ENCODE measurements at regions not wholly inside any gene's neighbourhood (a gene's known extent, or its start where the extent isn't known, plus 50 kb on each side); places are given as distances from the start of the nearest gene placed in this dataset.

GRCh38 chr5:103849934-103850333 is 287.3 kb upstream of the NUDT12 start:
- TF ChIP-seq CTCF (IDR thresholded peaks at IDR 0.05; ENCODE audit: extremely low read depth, missing control alignments), result no peak
- no peak for DNase-seq (ENCODE audit: low spot score)

DNA sequence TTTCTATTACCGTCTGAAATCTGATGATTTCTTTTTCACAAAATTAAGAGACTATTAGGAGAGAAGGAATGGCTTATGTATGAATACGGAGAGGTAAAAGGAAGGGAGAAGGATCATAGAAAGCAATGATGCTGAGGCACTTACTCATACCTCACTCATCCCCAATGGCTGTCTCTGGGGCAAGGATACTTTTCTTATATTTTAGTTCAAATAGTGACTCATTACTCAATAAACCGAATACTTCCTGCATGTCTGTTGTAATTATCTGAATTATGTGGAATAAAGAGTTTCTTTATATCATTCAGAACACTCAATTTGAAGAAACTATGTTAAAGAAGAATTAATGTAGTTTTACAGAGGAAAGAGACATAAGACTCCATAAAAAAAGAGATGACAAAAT is 284.5 kb upstream of the NUDT12 start:
- no peak for TF ChIP-seq CTCF (IDR thresholded peaks at IDR 0.05; ENCODE audit: extremely low read depth, missing control alignments)
- no peak for DNase-seq (ENCODE audit: low spot score)

DNA sequence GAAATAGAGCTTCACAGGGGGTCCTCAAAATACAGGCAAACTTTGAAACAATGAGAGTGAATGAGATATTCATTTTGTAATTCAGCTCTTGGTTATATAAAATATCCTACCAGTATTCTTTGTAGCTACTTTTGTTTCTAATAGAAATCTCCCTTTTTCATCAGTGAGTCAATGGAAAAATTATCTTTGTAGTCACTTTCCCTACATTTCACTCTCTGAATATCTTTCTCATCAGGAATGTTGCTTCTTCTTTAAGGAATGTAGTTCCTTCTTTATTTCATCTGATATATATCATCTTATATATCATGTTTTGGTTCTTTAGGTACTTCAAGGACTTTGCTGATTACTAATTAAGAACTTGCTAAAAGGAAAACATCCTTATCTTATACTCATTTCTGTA is 280.3 kb upstream of the NUDT12 start:
- no peak for DNase-seq (ENCODE audit: low spot score)
- no peak for TF ChIP-seq CTCF (IDR thresholded peaks at IDR 0.05; ENCODE audit: extremely low read depth, missing control alignments)

- no peak for TF ChIP-seq CTCF (IDR thresholded peaks at IDR 0.05; ENCODE audit: extremely low read depth, missing control alignments)
- DNase-seq (ENCODE audit: low spot score), result no peak
Observed at GRCh38 chr5:103840600-103840999, 278.0 kb upstream of the NUDT12 start.

DNA sequence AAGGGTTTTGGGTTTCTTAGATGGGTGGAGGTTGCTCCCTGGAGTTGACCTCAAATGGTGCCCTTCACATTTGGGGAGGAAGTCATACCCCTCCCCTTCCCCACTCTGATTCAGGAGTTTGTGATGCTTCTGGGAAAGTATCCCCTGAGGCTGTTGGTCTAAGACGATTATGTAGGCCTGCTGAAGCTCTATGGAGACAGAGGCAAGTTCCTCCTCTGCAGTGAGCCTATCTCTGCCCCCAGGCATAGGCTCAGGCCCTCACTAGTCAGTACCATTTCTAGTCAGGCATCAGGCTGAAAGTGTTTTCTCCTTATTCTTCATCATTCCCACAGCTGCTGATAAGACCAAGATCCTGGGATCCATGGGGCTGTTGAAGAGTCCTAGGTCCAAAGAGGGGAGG is 271.6 kb upstream of the NUDT12 start:
- no peak for TF ChIP-seq CTCF (IDR thresholded peaks at IDR 0.05; ENCODE audit: extremely low read depth, missing control alignments)
- no peak for DNase-seq (ENCODE audit: low spot score)

GRCh38 chr5:103829585-103829984 is 267.0 kb upstream of the NUDT12 start:
- no peak for DNase-seq (ENCODE audit: low spot score)
- TF ChIP-seq CTCF (IDR thresholded peaks at IDR 0.05; ENCODE audit: extremely low read depth, missing control alignments), result peak; percentile 11

GRCh38 chr5:103827976-103828375 is 265.4 kb upstream of the NUDT12 start:
- no peak for TF ChIP-seq CTCF (IDR thresholded peaks at IDR 0.05; ENCODE audit: extremely low read depth, missing control alignments)
- no peak for DNase-seq (ENCODE audit: low spot score)
